GM18868 (cell line): ENCODE measurements at regions not wholly inside any gene's neighbourhood (a gene's known extent, or its start where the extent isn't known, plus 50 kb on each side); places are given as distances from the start of the nearest gene placed in this dataset.

Experiments
- ATAC-seq: cut with Tn5 transposase; IDR thresholded peaks from one replicate; pipeline ENCODE4 v1.9.1; 2021; ENCODE audit warnings: mild to moderate bottlenecking, moderate library complexity; ENCODE audit not compliant: unreplicated experiment

DNA sequence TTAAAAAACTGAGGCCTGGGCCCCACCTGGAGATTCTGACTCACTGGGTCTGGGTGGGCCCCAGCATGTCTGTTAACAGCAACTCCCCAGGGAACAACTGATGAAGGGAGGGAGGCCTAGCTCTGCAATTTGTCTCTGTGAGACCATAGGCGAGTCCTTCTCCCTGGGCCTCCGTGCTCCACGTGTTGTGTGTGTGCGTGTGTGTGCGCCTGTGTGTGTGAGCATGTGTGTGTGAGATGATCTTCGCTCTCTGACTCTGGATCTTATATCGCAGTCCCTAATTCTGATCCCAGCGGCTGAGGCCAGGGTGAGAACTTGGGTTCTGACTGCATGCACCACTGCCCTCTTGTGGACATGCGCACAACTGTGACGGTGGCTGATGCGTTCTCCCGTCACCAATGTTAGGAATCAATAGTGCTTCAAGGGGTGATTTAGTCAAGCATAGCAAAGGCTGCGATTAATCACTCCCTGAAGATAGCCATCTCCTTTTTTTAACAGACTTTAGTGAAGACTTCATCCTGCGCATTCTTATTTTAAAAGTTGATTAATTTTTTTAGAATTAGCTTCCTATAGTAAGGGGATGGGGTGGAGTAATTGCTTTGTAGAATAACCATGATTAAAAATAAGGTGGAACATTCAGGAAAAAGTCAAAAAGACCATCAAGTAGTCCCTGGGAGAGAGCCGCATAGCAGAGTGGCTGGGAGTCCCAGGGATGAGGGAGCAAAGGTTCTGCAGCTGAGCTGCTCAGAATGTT is 62.4 kb upstream of the USP24 start:
- peak; percentile 93 for ATAC-seq

- ATAC-seq: no peak
Measured at GRCh38 chr1:55276671-55277376, 61.7 kb upstream of the USP24 start.

DNA sequence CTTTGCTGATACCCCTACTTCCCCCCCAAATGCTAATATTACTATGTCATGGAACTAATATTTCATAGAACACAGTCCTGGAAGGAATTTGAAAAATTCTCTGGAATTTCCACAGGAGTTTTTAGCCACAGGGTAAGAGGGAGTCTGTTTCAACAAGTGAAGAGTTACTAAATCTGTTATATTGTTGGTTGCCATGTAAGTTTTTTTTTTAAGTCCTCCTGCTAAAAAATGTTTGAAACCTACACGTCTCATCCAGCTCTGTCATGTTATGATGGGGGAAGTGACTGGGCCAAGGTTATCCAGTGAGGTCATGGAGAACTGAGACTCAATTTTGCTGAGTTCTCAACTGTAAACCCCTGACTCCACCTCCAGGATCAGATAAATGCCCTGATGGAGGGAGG is 60.8 kb upstream of the USP24 start:
- ATAC-seq: no peak

- ATAC-seq: no peak
Measured at GRCh38 chr1:55275151-55275748, 60.1 kb upstream of the USP24 start.

- no peak for ATAC-seq
Measured at GRCh38 chr1:55272994-55273393, 57.8 kb upstream of the USP24 start.
